ENCODE measurements at regions not wholly inside any gene's neighbourhood (a gene's known extent, or its start where the extent isn't known, plus 50 kb on each side); places are given as distances from the start of the nearest gene placed in this dataset.

DNA sequence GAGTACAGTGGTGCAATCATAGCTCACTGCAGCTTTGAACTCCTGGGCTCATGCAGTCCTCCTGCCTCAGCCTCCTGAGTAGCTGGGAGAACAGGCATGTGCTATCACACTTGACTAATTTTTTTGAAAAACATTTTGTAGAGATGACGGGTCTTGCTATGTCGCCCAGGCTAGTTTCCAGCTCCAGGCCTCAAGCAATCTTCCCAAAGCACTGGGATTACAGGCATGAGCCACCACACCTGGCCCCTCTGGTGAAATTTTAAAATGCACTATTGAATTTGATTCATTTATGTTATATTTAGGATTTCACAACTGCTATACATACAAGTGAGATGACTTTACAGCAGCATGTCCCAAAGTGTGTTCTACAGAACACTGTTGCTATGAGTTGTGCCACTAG lies 50.8 kb upstream of the TPM1 start:
- TF ChIP-seq, protein P1, sequence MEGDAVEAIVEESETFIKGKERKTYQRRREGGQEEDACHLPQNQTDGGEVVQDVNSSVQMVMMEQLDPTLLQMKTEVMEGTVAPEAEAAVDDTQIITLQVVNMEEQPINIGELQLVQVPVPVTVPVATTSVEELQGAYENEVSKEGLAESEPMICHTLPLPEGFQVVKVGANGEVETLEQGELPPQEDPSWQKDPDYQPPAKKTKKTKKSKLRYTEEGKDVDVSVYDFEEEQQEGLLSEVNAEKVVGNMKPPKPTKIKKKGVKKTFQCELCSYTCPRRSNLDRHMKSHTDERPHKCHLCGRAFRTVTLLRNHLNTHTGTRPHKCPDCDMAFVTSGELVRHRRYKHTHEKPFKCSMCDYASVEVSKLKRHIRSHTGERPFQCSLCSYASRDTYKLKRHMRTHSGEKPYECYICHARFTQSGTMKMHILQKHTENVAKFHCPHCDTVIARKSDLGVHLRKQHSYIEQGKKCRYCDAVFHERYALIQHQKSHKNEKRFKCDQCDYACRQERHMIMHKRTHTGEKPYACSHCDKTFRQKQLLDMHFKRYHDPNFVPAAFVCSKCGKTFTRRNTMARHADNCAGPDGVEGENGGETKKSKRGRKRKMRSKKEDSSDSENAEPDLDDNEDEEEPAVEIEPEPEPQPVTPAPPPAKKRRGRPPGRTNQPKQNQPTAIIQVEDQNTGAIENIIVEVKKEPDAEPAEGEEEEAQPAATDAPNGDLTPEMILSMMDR (IDR thresholded peaks at IDR 0.05): no peak
- no peak for TF ChIP-seq POLR2A (IDR thresholded peaks at IDR 0.05)
